GM23338 (cell line): ENCODE measurements at regions not wholly inside any gene's neighbourhood (a gene's known extent, or its start where the extent isn't known, plus 50 kb on each side); places are given as distances from the start of the nearest gene placed in this dataset.

ENCODE experiments used
- ATAC-seq: fragments of 200-7000 bp; cut with Tn5 transposase; 3 replicates; pipeline ENCODE4 v1.9.1; 2020
- DNase-seq: peaks from one replicate; pipeline ENCODE4 v3.0.0-alpha.2; 2015; ENCODE audit warnings: low spot score
- H2AFZ ChIP-seq: fragments of 200-600 bp; sonication (generic); 2 replicates; pipeline ENCODE4 v1.8.0; 2016; ENCODE audit warnings: antibody characterized with exemption, mild to moderate bottlenecking, moderate library complexity
- H3F3A ChIP-seq: fragments of 200-600 bp; sonication (generic); replicated peaks from 2 replicates; pipeline ENCODE4 v1.8.0; 2017; ENCODE audit warnings: antibody characterized with exemption, mixed run types, low read depth
- H3K27ac ChIP-seq: fragments of 200-600 bp; sonication (generic); 2 replicates; pipeline ENCODE4 v1.6.1; 2016; ENCODE audit warnings: low read depth
- H3K27me3 ChIP-seq: fragments of 200-600 bp; sonication (generic); 2 replicates; pipeline ENCODE4 v1.8.0; 2016; ENCODE audit warnings: mild to moderate bottlenecking, mixed run types, moderate library complexity; ENCODE audit not compliant: insufficient read depth
- H3K36me3 ChIP-seq: fragments of 200-600 bp; sonication (generic); 2 replicates; pipeline ENCODE4 v1.8.0; 2016; ENCODE audit warnings: mild to moderate bottlenecking; ENCODE audit not compliant: insufficient read depth
- H3K4me1 ChIP-seq: fragments of 200-600 bp; sonication (generic); 2 replicates; pipeline ENCODE4 v1.8.0; 2016; ENCODE audit warnings: mild to moderate bottlenecking, moderate library complexity; ENCODE audit not compliant: insufficient read depth
- H3K4me2 ChIP-seq: fragments of 200-600 bp; sonication (generic); 2 replicates; pipeline ENCODE4 v1.7.1; 2017; ENCODE audit warnings: mixed run types
- H3K4me3 ChIP-seq: fragments of 200-600 bp; sonication (generic); 2 replicates; pipeline ENCODE4 v1.6.1; 2016; ENCODE audit warnings: mixed run types
- H3K79me2 ChIP-seq: fragments of 200-600 bp; sonication (generic); replicated peaks from 2 replicates; pipeline ENCODE4 v1.8.0; 2017; ENCODE audit warnings: mild to moderate bottlenecking; ENCODE audit not compliant: insufficient read depth
- H3K9me2 ChIP-seq: fragments of 200-600 bp; sonication (generic); 2 replicates; pipeline ENCODE4 v1.8.0; 2017; ENCODE audit not compliant: insufficient read depth
- H4K20me1 ChIP-seq: fragments of 200-600 bp; sonication (generic); replicated peaks from 2 replicates; pipeline ENCODE4 v1.8.0; 2017; ENCODE audit warnings: mild to moderate bottlenecking; ENCODE audit not compliant: insufficient read depth
- H3K27ac Mint-ChIP-seq: 2 replicates; pipeline ENCODE4 v1.8.0; 2020; ENCODE audit warnings: inconsistent platforms, mild to moderate bottlenecking, moderate library complexity, mixed read lengths
- H3K27me3 Mint-ChIP-seq: 3 replicates; pipeline ENCODE4 v1.8.0; 2022; ENCODE audit warnings: low read depth, mild to moderate bottlenecking, moderate library complexity, mixed read lengths, inconsistent platforms; ENCODE audit not compliant: insufficient read depth, poor library complexity
- H3K36me3 Mint-ChIP-seq: 3 replicates; pipeline ENCODE4 v1.8.0; 2021; ENCODE audit warnings: low read depth, mild to moderate bottlenecking, inconsistent platforms, moderate library complexity, mixed read lengths
- H3K4me1 Mint-ChIP-seq: 3 replicates; pipeline ENCODE4 v1.8.0; 2020; ENCODE audit warnings: mild to moderate bottlenecking, inconsistent platforms, mixed read lengths
- H3K4me3 Mint-ChIP-seq: 3 replicates; pipeline ENCODE4 v1.8.0; 2021; ENCODE audit warnings: moderate library complexity, mild to moderate bottlenecking, inconsistent platforms, mixed read lengths
- H3K9me3 Mint-ChIP-seq: 3 replicates; pipeline ENCODE4 v1.8.0; 2020; ENCODE audit warnings: moderate library complexity, mild to moderate bottlenecking, inconsistent platforms, mixed read lengths
- CTCF ChIP-seq, 2 experiments: fragments of 200-600 bp in 1 of 2; sonication (generic) in 1 of 2; conservative IDR thresholded peaks; 2 replicates each; pipeline versions ENCODE4 v1.5.1 to v1.6.1; 2016 to 2017; ENCODE audit warnings: antibody characterized with exemption in 2 of 2, low read depth in 2 of 2, mild to moderate bottlenecking in 2 of 2, moderate library complexity in 1 of 2
- ETS1 ChIP-seq: IDR thresholded peaks from 2 replicates; pipeline ENCODE4 v1.6.1; 2016; ENCODE audit warnings: antibody characterized with exemption
- EZH2 ChIP-seq: fragments of 200-600 bp; sonication (generic); IDR thresholded peaks from one replicate; pipeline ENCODE4 v1.8.0; 2017; ENCODE audit warnings: antibody characterized with exemption, mild to moderate bottlenecking, low read depth; ENCODE audit not compliant: unreplicated experiment
- EZH2phosphoT487 ChIP-seq: fragments of 200-600 bp; sonication (generic); IDR thresholded peaks from one replicate; pipeline ENCODE4 v1.8.1; 2018; ENCODE audit warnings: antibody characterized with exemption; ENCODE audit not compliant: unreplicated experiment
- JUNB ChIP-seq: IDR thresholded peaks from one replicate; pipeline ENCODE4 v1.6.1; 2016; ENCODE audit warnings: antibody characterized with exemption; ENCODE audit not compliant: unreplicated experiment
- NANOG ChIP-seq: IDR thresholded peaks from 2 replicates; pipeline ENCODE4 v1.6.1; 2016; ENCODE audit warnings: antibody characterized with exemption, borderline replicate concordance
- POLR2AphosphoS5 ChIP-seq: IDR thresholded peaks from 2 replicates; pipeline ENCODE4 v1.6.1; 2016; ENCODE audit warnings: antibody characterized with exemption, low read depth
- REST ChIP-seq: IDR thresholded peaks from one replicate; pipeline ENCODE4 v1.6.1; 2018; ENCODE audit warnings: antibody characterized with exemption; ENCODE audit not compliant: unreplicated experiment
- STAT1 ChIP-seq: IDR thresholded peaks from one replicate; pipeline ENCODE4 v1.6.1; 2016; ENCODE audit warnings: antibody characterized with exemption; ENCODE audit not compliant: unreplicated experiment
- ZNF114 ChIP-seq: fragments of 250-450 bp; sonication (Bioruptor Pico); IDR thresholded peaks from 2 replicates; pipeline ENCODE4 v1.5.0; 2020; ENCODE audit warnings: mild to moderate bottlenecking, moderate library complexity
- ZNF331 ChIP-seq: fragments of 250-450 bp; sonication (Bioruptor Pico); IDR thresholded peaks from 2 replicates; pipeline ENCODE4 v1.5.0; 2020; ENCODE audit warnings: low read depth, mild to moderate bottlenecking, moderate library complexity

DNA sequence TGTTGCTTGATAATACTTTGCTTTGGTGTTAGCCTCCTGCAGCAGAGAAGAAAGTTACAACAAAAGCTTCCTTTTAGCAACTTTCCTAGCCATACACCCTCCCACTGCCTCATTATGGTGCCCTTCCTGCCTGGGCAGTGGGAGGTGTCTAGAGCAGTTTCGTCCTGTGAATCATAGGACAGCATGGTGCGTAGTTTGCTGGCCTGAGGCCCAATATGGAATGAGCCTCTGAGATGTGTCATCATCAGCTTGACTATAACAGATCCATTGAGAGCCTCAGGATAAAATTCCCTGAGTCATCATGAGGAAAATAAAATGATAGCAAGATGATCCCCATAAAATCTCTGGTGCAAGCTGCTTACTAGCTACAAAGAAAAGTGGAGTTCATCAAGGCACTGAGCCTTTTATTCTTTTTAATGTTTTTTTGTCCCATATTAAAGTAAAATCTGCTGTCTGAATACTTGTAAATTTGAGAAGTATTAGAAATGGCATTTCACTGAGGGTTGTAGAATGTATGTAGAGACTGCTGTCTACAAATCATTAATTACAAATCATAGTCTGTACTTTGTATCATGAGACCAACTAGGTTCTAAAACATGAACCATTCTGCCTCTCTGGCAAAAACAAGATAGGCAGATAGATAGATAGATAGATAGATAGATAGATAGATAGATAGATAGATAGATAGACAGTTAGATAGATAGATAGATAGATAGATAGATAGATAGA is 303.0 kb upstream of the PDE4D start (continued):
- TF ChIP-seq EZH2 (no peak), REST (no peak), EZH2phosphoT487 (no peak), ZNF331 (CRISPR knock-in tag) (no peak)

DNA sequence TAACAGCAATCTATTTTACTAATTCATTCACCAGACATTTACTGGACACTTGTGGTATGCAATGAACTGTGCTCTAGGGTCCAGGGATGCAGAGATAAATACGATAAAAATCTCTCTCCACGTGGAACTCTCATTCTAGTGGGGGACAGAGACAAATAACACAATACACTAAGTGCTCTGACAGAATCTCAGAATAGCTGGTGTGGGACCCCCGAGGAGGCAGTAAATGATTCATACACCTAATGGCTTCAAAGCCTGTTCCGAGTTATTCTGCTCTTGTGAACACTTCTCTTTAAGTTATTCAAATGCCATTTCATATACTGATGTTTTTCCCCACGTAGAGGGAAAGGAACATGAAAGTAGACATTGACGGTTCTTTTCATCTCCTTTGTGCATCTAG is 302.0 kb upstream of the PDE4D start:
- H3K4me1 ChIP-seq = no peaks in the 10 kb centered on the region
- H3K9me3 Mint-ChIP-seq = no peaks in the 10 kb centered on the region
- H3K36me3 Mint-ChIP-seq = no peaks in the 10 kb centered on the region
- no peaks in the 10 kb centered on the region for H3K79me2 ChIP-seq
- no peak overlapping the region for H3K4me3 ChIP-seq
- H3F3A ChIP-seq = no peaks in the 10 kb centered on the region
- H3K4me3 Mint-ChIP-seq = no peak overlapping the region
- no peak overlapping the region for H3K27ac ChIP-seq
- H2AFZ ChIP-seq = no peak overlapping the region
- H3K27me3 ChIP-seq = no peaks in the 10 kb centered on the region
- no peaks in the 10 kb centered on the region for H3K9me2 ChIP-seq
- no peak overlapping the region for H3K4me2 ChIP-seq
- ATAC-seq = no peak
- DNase-seq = no peak
- TF ChIP-seq EZH2 (no peak), ETS1 (no peak), NANOG (no peak), POLR2AphosphoS5 (no peak), CTCF (conservative IDR thresholded peaks at IDR 0.05; ENCODE audit: low read depth in 2 of 2) (no peak), EZH2phosphoT487 (no peak), ZNF114 (CRISPR knock-in tag) (no peak), STAT1 (no peak), JUNB (no peak)
- H3K36me3 ChIP-seq = no peaks in the 10 kb centered on the region
- peaks cover 3% of the 10 kb centered on the region; the same call in 1 of the 3 replicates for H3K4me1 Mint-ChIP-seq
- H4K20me1 ChIP-seq = no peaks in the 10 kb centered on the region
- H3K27ac Mint-ChIP-seq = no peak overlapping the region
- peaks cover 4% of the 10 kb centered on the region for H3K27me3 Mint-ChIP-seq
